Omental fat pad (tissue), 3 donors: ENCODE measurements at regions not wholly inside any gene's neighbourhood (a gene's known extent, or its start where the extent isn't known, plus 50 kb on each side); places are given as distances from the start of the nearest gene placed in this dataset.

Experiments used
- ATAC-seq: fragments of 150-250 bp; one replicate; pipeline ENCODE4 v1.9.1; 2016; ENCODE audit warnings: mild to moderate bottlenecking, moderate library complexity; ENCODE audit not compliant: low FRiP score
- DNase-seq: peaks from one replicate; pipeline ENCODE4 v3.0.0-alpha.2; 2019; ENCODE audit warnings: low spot score
- TF ChIP-seq, protein P1 (sequence below), 3 donors: fragments of 450-650 bp; IDR thresholded peaks; one replicate each; pipeline ENCODE4 v1.5.1; 2016 to 2017; ENCODE audit warnings: antibody characterized with exemption in 3 of 3, mild to moderate bottlenecking in 3 of 3, moderate library complexity in 2 of 3

DNA sequence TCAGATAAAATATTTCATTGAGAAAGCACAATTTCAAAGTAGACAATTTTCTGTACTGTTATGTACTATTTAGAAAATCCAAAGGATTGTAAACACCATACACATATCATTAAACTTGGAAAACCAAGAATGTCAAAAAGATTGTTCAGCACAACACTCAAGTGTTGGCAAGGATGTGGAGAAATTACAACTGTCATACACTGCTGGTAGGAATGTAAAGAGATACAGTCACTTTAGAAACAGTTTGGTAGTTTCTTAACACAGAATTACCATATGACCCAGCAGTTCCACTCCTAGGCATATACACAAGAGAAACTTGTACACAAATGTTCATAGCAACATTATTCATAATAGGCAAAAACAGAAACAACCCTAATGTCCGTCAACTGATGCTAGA is 71.2 kb downstream of the OR2K2 start:
- no peak for DNase-seq
- no peak for ATAC-seq
- TF ChIP-seq, protein P1, sequence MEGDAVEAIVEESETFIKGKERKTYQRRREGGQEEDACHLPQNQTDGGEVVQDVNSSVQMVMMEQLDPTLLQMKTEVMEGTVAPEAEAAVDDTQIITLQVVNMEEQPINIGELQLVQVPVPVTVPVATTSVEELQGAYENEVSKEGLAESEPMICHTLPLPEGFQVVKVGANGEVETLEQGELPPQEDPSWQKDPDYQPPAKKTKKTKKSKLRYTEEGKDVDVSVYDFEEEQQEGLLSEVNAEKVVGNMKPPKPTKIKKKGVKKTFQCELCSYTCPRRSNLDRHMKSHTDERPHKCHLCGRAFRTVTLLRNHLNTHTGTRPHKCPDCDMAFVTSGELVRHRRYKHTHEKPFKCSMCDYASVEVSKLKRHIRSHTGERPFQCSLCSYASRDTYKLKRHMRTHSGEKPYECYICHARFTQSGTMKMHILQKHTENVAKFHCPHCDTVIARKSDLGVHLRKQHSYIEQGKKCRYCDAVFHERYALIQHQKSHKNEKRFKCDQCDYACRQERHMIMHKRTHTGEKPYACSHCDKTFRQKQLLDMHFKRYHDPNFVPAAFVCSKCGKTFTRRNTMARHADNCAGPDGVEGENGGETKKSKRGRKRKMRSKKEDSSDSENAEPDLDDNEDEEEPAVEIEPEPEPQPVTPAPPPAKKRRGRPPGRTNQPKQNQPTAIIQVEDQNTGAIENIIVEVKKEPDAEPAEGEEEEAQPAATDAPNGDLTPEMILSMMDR (IDR thresholded peaks at IDR 0.05) = no peak

DNA sequence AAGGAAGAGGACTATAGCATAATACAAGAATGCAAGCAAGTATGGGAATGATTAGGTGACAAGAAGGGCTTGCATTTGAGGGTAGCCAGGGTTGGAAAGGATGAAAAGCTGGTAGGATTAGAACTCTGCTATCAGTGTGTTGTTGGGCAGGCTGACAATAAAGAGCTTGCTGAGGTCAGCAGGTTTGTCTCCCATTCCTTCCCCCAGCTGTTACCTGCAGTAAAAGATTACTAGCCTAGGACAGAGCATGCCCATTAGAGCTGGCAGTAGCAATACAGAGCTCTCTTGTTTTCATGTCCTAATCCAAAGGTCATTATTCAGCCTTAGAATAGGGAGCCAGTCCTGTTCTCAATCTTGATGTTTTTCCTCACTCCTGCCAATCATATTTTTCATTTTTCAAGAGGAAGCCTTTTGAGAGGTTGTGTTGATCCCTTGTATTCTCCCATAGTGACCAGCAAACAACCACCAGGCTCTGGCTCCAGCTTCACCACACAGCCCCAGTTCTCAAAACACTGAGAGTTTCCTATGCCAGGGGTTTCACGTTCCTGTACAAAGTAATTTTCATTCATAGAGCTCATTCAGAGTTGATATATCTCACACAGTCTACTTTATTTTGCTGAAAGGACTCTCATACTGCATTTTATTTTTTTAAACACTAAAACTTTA is 71.7 kb downstream of the OR2K2 start:
- TF ChIP-seq, protein P1 (IDR thresholded peaks at IDR 0.05) = no peak
- no peak for ATAC-seq
- DNase-seq = no peak

DNA sequence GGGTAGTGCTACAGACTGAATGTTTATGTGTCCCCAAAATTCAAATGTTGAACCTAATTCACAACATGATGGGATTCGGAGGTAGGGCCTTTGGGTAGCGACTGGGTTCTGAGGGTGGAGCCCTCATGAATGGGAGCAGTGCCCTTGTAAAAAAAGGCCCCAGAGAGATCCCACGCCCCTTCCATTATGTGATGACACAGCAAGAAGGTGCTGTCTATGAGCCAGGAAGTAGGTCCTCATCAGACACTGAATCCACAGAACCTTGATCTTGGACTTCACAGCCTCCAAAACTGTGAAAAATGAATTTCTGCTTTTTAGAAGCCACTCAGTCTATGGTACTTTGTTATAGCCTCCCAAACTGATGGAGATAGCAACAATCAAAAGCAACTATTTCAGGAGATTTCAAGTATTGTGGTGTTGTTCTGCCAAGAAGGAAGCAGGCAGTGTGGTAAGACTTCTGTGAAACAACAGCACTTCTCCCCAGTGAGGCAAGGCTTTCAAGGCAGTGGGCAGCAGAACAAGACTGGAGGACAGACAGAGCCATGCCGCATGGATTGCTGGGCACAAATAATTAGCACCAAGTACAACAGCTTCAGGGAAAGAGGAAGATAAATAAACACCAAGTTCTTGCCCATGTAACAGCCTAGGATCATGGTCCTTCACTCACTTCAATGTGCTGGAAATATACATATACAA is 76.1 kb downstream of the OR2K2 start:
- TF ChIP-seq, protein P1 (IDR thresholded peaks at IDR 0.05) = no peak
- no peak for ATAC-seq

DNA sequence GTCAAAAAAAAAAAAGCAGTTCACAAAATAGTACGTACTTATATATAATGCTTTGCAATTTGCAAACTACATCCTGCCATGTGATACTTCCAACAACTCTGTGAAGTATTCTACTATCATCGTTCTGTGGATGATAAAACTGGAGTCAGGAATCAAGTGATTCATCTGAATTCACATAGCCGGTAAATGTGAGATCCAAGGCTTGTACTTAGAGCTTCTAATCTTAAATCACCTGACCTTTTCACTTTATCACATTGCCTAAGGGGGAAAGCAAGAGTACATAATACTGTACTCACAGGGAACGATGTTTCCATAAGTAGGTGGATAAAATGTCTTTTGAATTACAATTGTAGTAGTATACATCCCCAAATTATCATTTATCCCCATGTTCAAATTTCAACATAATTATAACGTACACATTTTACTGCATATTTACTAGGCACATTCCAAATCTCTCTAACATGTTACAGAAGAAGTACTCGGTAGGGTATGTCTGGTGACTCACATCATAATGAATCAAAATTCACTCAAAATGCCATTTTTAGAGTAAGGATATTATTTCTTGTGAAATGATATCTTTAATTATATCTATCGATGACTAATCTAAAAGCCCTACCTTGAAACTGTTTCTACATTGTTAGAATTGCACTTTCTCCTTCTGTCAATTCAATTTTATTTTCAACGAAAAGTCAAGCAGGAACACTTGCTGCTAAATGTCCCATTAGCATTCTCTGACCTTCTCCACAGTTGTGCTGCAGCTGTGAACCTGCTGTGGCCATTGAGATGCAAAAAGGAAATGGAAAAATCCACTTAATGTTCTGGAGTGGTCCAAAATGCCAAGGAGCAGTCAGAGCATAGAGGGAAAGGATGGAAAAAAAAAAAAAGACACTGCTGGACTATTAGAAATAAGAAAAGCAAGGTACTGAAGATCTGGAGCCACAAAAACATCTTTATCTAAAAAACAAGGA is 78.9 kb downstream of the OR2K2 start:
- no peak for DNase-seq
- TF ChIP-seq, protein P1 (IDR thresholded peaks at IDR 0.05) = no peak
- no peak for ATAC-seq

More for the DNA sequence above, 76.1 kb downstream of the OR2K2 start:
- no peak for DNase-seq

DNA sequence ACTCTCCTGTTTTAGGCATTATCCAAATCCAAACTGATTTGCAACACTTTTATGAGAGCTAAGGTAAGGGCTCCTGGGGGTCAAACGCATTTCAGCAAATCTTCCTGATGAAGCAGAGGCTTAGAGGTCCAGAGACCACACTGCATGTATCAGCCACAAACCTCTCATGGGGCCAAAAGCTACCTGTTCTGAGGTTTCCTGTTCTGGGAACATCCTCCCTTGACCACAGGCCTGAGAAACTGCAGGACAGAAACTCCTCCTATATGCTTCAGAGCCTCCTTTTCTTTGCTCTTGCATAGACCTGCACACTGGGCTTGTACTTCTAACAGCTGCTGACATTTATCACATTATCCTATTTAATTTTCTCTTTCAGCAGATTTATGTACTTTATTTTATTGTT is 92.6 kb downstream of the OR2K2 start:
- TF ChIP-seq, protein P1 (IDR thresholded peaks at IDR 0.05) = no peak
- DNase-seq = no peak
- no peak for ATAC-seq

DNA sequence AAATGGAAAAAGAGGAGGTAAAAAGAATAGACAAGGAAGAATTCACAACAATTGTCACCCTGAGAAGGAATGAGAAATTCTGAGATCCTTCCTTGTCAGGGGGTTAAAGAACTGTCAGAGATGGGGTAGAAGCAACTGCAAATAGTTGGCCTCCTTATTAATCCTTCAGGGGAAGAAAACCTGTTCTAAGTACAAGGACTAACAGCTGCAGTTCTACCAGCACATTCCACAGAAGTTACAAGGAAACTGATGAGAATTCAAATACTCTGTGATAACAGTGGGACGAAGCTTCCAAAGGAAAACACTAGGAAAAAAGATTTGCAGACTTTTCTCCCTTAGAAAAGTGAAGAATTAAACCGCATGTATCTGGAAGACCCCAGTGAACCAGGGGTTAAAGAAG is 93.7 kb downstream of the OR2K2 start:
- TF ChIP-seq, protein P1 (IDR thresholded peaks at IDR 0.05) = no peak
- no peak for ATAC-seq

More for the DNA sequence above, 93.7 kb downstream of the OR2K2 start:
- DNase-seq = no peak
